ENCODE measurements at regions not wholly inside any gene's neighbourhood (a gene's known extent, or its start where the extent isn't known, plus 50 kb on each side); places are given as distances from the start of the nearest gene placed in this dataset.
A peak's percentile ranks its signal among the peaks of the same experiment; 100 is the strongest.

DNA sequence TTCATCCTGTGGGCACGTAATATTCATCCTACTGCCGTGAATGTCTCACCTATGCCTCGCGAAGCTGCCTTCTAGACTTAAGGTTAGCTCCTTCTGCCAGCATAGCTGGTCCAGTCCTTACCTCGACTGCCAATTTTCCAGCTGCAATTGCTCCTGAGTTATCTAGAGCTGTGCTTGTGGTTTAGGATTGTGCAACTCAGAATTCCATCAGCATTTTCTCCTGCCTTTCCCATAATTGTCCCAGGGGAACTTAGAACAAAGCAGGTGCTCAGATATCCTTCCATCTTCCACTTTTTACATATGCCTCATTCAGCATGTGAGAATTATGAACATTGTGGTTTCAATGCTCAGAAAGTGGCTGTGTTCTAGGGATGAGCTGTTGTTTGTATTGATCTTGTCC is 131.4 kb upstream of the ADGRL3 start:
- peak; percentile 87 for FAIRE-seq
- peak; percentile 64 for DNase-seq (ENCODE audit: low spot score)

DNA sequence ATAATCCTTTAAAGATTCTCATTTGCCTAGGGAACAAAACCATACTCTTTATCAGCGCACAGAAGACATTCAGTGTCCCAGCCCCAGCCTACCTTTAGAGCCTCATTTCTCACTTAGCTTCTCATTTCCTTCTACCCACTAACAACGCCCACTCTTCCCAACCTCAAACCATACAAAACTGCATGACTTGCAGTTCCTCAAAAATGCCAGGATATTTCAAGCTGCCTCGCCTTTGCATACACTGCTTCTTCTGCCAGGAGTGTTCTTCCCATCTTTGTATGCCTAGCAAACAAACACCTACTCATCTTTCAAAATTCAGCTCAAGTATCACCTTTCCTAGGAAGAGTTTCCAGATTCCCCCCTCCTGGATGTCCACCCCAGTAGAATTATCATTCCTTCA is 129.9 kb upstream of the ADGRL3 start:
- FAIRE-seq, result peak; percentile 74
- peak; percentile 13 for DNase-seq (ENCODE audit: low spot score)

DNA sequence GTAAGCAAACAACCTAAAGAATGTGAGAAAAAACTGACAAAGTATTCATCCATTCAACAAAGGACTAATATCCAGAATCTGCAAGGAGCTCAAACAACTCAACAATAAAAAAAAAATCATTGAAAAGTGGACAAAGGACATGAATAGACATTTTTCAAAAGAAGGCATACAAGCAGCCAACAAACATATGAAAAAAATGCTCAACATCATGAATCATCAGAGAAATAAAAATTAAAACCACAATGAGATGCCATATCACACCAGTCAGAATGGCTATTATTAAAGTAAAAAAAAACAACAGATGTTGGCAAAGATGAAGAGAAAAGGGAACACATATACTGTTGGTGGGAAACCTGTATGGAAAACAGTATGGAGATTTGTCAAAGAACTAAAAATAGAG is 120.7 kb upstream of the ADGRL3 start:
- DNase-seq (ENCODE audit: low spot score) (no peak), FAIRE-seq (no peak)

- DNase-seq (ENCODE audit: low spot score), result no peak
- FAIRE-seq, result peak; percentile 92
These were observed 120.2 kb upstream of the ADGRL3 start for GRCh38 chr4:61079976-61080375.

DNA sequence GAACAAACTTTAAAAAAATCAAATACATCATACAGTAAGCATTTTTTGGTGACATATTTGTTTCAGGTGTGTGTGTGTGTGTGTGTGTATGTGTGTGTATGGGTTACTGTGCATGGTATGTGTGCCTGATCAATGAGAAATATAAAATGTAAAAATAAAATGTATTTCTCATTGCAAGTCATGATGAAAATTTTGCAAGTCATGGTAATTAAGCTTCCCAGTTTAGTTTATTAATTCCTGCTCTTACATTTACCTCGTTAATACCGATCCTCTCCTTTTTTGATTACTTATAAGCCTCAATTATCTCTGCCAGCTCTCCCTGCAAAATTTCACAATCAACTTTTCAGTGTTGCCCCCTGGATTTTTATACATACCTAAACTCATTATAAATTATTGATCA is 114.6 kb upstream of the ADGRL3 start:
- DNase-seq (ENCODE audit: low spot score), result no peak
- FAIRE-seq, result no peak

DNA sequence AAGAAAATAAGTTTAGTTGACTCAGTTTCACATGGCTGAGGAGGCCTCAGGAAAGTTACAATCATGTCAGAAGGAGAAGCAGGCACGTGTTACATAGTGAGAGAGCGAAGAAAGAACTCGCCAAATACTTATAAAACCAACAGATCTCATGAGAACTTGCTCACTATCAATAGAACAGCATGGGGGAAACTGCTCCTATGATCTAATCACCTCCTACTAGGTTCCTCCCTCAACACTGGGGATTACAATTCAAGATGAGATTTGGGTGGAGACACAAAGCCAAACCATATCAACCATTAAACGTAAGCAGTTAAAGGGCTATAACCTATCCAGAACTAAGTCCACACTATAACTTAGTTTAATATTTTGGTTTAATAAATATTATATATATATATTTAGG is 113.8 kb upstream of the ADGRL3 start:
- no peak for FAIRE-seq
- DNase-seq (ENCODE audit: low spot score), result no peak

- no peak for FAIRE-seq
- no peak for DNase-seq (ENCODE audit: low spot score)
These were observed 113.1 kb upstream of the ADGRL3 start for GRCh38 chr4:61086979-61087378.

DNA sequence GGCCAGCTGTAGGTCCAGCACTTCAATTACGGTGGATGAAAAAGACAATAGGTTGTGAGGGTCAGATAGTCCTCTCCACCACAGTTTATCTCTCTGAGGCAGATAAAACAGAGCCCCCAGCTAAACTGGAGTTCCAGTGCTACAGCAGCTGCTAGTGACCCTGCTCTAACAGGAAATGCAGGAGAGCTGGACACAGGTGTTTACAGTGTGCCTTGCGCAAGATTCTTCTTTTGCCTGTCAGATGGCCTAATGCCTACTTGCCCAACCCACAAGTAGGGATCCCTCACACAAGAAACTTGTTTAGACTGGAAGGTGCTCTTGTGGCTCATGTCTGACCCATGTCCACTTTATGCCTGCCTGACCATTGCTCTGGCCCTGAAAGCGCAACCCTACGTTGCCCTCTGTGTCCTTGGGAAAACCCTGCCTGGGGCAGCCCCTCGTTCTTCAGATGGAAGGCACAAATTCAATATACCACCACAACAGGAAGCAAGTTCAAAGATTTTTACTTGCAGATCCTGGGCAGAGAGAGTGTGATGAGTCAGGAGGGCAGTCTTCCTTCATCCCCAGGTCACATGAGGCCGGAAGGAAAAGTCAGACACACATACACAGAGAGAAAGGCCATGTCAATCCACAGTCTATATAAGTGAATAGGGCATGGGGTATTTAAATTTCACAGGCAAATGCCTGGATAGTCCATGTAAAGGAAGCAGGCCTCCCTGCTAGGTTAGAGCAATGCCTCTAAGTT is 105.1 kb upstream of the ADGRL3 start:
- no peak for DNase-seq (ENCODE audit: low spot score)

DNA sequence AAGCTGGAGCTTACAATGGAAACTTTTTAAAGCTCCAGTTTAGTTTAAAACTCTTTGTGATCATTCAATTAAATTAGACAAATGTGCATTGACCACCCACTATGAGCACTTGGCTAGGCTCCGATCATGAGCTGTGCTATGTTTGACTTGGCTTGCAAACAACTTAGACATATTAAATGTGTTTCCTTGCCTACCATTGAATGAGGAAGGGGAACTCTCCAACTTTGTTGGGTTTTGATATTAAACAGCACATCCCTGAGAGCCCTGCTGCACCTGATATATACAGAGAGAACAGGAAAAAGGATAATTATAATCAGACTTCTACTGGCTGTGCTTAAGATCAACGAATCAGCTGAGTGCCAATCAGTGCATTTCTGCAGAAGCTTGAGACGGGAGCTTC is 71.4 kb upstream of the ADGRL3 start:
- DNase-seq (ENCODE audit: low spot score) (no peak), FAIRE-seq (no peak)

More for the DNA sequence above, 105.1 kb upstream of the ADGRL3 start:
- peak; percentile 17 for FAIRE-seq

GRCh38 chr4:61129971-61130370 is 70.2 kb upstream of the ADGRL3 start:
- FAIRE-seq (no peak), DNase-seq (ENCODE audit: low spot score) (no peak)

- FAIRE-seq (peak; percentile 35), DNase-seq (ENCODE audit: low spot score) (no peak)
These were observed 56.7 kb upstream of the ADGRL3 start for GRCh38 chr4:61143461-61143860.

- no peak for FAIRE-seq
- DNase-seq (ENCODE audit: low spot score), result no peak
These were observed 50.8 kb upstream of the ADGRL3 start for GRCh38 chr4:61149278-61149677.
